HG03045 (cell line): ENCODE measurements at regions not wholly inside any gene's neighbourhood (a gene's known extent, or its start where the extent isn't known, plus 50 kb on each side); places are given as distances from the start of the nearest gene placed in this dataset.

Source experiments
- ATAC-seq: cut with Tn5 transposase; IDR thresholded peaks from one replicate; pipeline ENCODE4 v1.9.1; 2021; ENCODE audit warnings: mild to moderate bottlenecking, moderate library complexity; ENCODE audit not compliant: unreplicated experiment

DNA sequence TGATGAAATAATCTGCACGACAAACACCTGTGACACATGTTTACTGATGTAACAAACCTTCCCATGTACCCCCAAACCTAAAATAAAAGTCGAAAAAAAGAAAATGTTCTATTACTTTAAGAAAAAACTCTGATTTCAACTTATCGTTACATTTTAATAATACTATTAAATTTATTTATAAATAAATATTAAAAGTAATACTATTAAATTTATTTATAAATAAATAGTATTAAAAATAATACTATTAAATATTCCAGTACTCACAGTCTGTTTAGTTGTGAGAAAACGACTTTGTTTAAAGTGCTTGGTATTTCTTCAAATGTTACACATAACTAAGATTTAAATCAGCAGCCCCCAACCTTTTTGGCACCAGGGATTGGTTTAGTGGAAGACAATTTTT lies 471.6 kb upstream of the PRKX start:
- ATAC-seq: no peak

DNA sequence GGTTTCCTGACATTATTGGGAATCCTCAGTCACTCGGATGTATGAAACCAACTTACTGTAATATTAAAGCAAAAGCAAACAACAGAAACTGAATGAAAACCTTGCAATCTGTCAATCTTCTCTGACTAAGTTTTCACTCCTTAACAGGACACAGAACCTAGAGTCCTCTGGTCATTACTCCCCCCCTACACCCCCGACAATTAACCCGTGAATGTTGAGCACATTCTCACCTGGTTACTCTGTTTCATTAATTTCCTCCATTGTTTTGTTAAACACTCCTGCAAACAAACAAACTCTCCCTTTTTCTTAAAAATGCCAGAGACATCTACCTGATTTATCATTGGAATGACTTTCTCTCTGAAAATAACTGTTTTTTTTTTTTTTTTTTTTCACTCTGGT lies 469.0 kb upstream of the PRKX start:
- no peak for ATAC-seq

DNA sequence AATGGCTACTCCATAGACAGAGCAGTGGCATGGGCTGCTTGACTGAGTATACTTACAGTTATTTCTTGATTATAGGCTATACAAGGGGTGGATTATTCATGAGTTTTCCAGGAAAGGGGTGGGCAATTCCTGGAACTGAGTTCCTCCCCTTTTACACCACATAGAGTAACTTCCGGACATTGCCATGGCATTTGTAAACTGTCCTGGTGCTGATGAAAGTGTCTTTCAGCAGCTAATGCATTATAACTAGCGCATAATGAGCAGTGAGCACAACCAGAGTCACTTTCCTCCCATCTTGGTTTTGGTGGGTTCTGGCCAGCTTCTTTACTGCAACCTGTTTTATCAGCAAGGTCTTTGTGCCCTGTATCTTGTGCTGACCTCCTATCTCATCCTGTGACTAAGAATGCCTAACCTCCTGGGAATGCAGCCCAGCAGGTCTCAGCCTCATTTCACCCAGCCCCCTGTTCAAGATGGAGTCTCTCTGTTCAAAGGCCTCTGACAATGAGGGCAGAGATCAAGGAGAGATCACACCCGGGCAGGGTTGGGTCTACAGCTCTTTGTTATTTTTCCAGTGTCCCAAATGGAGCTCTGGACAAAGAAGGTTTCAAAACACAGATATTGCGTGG lies 468.4 kb upstream of the PRKX start:
- ATAC-seq: no peak

DNA sequence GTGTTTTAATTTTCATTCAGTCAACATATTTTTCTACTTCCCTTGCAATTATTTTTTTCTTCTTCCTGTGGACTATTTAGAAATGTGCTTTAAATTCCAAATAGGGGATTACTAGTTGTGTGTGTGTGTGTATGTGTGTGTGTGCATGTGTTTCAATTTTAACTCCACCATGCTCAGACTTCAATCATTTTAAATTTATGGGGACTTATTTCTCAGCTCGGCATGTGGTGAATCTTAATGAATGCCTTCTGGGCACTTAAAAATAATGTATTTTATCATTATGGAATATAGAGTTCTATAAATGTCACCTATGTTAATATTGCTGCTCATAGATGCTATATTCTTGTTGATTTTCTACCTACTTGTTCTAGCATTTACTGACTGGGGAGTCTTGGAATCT lies 465.6 kb upstream of the PRKX start:
- no peak for ATAC-seq

DNA sequence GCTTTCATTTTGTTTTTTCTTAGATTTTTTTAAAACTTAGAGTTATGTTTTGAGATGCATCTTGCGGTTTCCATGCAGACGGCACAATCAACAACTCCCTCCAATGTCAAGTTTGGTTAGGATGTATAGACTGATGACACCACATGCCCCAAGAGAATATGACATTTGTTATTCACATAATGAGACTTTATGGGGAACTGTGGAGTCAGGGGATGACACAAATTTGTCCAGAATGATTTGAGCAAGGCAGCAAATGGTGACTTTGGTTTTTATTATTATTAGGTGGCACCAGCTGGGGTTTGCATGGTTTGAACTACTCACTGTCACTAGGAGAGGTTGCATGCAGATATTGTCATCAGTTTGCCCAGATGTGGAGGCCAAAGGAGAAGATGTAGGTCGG lies 461.8 kb upstream of the PRKX start:
- ATAC-seq: no peak

DNA sequence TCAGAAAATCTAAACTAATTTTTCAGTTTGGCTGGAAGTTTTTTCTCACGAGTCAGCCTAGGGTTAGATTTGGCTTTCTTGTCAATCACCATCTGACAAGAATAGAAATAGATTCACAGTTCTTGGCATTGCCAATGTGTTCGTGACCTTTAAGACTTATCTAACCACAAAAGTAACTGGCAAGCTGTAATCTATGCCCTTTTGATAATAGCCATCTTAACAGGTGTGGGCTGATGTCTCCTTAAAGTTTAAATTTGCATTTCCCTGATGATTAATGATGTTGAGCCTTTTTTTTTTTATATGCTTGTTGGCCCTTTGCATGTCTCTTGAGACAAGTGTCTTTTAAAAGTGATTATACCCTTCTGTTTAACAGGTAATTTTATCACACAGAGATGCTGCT lies 460.3 kb upstream of the PRKX start:
- no peak for ATAC-seq

DNA sequence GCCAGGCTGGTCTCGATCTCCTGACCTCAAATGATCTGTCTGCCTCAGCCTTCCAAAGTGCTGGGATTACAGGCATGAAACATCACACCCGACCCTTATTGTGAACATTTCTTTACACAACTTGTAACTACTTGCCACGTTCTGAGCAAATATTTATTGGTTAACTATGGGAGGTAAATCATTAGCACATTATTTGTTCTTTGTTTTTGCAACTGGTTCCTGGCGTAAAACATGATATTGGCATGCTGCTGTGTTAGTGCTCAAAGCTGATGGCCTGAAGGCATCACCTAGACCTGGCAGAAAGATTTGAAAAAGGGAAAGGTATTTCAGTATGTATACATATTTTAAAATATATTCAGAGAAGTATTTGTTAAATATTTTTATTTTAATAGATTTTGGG lies 438.3 kb upstream of the PRKX start:
- no peak for ATAC-seq

DNA sequence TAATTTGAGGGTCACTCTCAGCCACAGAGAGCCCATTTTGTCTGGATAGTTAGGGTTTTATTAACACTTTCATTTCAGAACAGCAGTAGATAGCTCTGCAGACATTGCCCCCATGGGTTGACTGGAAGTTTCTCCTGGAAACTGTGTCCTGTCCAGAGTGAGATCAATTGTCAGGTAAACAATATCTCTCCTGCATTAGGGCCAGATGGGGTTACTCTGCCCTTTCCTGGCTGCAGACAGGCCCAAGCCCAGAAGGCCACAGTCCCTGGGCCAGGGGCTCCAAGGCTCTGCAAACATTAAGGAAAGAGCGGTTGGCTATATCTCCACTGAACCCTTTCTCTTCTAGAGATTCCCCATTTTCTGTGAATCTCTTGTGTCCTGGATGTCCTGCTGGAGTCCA lies 436.8 kb upstream of the PRKX start:
- no peak for ATAC-seq

DNA sequence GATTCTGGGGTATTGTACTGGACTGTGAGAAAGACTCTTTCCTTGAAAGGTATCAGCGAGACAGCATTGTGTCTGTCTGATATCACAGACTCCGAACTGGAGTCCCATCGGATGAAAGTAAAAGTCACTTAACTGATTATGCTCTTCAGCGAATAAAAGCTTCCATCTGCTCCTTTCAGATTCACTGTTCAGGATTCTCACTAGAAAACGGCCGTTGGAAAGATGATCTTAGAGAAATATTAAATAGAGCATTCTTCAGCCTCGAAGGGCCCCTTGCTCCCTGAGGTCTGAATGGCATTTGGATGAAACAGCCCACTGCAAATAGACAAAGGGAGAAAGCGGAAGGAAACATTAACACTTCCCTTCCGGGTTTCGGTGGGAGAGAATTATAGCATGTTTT lies 416.2 kb upstream of the PRKX start:
- ATAC-seq: no peak

DNA sequence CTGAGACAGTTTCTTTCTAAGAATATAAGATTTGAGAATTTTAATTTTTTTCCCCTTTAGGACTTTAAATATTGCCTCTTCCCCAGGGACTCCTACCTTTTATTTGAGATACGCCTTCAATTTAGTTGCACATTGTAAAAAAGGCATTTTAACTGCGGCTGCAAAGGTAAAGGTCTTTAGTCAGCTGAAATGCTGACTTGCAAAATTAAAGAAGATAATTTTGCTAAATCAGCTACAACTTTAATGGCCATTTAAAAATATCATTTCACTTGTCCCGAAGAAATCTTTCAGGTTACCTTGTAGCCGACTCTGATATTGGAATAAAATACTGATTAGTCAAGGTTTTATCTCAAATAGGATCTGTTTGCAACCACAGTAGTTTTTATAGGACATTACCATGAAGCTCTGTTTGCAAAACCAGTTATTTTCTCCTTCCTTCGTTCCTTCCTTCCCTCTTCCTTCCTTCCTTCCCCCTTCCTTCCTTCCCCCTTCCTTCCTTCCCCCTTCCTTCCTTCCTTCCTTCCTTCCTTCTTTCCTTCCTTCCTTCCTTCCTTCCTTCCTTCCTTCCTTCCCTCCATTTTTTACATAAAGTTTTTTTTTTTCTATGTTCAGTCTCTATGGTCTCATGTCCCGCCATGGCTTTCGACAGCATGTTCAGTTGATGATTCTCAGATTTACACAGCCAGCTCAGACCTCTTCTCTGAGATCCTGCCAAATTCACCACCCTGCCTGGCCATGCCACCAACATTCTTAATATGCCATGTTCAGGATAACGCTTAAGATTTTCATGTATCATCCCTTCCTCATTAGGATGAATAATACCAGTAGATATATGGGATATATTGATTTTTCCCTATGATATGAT lies 405.4 kb upstream of the PRKX start:
- no peak for ATAC-seq

DNA sequence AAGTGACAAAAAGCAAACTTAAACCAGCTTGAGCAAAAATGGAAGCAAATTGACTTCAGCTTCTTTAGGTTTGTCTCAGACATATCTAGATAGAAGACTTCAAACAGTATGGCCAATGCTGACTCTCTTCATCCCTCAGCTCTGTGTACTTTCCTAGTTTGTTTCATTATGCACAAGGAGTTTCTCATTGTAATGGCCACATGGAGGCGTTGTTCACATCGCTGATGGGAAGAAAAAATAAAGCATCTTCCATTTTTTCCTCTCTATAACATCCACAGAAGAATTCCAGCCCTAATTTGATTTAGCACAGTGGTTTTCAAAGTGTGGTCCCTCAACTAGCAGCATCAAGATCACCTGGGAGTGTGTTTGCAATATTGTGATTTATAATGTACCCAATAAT lies 397.5 kb upstream of the PRKX start:
- ATAC-seq: no peak

DNA sequence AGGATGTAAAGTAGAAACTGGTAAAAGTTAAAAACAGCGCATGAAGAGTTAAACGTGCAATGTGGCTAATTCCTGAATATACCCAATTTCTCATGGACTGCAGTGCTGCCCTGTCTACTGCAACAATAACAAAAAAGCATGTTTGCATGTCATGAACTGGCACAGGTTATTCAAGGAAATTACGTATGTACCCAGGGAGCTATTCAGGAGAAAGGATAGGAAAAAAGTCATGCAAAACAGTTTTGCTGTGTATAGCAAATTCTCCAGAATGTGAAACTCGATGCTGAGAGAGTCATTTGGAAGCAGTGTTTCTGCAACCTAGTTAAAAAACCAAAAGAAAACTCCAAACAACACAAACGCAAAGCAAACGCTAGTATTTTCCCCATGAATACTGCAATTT lies 381.5 kb upstream of the PRKX start:
- ATAC-seq: no peak

DNA sequence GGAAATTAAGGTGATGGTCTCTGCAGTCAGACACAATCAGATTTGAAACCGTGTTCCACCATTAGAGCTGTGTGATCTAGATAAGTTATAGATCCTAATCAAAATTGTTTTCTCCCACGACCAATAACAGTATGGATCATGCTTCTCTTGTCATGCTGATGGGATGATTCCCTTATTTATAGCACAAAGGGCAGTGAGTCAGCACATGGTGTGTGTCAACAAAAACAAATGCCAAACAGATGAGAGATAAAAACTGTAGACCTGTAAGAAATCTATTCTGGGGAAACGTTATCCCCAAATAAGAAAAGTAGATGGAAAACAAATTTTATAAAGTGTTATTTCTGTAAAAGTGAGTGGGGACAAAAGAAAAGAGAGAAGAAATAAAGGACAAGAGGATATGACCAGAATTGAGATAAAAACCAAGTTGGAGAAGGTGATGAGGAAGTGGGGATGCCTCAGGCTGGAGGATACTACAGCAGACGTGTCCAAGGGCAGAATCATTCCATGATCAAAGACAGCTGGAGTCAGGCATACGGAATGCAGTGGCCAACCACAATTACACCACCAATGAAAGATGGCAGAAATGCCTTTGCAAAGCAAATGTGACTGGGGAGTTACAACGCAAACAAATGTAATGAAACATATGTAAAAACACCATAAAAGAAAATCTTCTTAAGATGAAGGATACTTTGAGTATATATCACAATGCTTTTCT lies 377.8 kb upstream of the PRKX start:
- ATAC-seq: no peak

DNA sequence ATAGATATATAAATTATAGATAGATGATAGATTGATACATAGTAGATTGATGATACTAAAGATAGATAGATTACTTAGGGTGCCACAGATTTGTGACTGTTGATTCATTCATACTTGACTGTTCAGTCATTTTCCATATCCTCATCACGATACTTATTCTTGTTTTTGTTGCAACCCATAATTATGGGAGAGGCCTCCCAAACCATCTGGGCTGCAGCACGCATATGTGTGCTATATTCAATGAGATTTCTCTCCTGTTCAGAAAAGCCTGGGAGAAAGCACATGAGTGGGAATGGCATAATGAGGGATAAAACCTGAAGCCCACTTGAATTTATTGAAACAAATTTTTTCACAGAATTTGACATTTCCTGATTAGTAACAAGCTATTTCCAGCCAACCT lies 346.4 kb upstream of the PRKX start:
- no peak for ATAC-seq

DNA sequence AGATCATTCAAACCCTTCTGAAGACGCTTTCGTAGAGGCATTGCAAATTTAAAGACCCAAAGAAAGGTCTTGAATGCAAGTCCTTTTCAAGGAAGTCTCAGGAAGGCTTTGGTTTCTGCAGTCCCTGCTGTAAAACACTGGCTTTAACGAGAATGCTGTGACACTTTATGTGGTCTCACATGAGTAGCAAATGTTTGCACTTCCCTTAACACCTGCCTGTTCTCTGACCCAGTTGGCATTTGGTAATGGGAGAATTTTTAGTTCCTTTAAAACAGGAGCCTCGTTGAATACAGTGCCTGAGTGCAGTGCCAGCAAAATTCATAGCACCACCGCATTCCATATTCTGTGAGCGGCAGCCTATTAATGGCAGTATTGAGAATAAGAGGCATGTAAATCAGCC lies 330.5 kb upstream of the PRKX start:
- ATAC-seq: no peak

DNA sequence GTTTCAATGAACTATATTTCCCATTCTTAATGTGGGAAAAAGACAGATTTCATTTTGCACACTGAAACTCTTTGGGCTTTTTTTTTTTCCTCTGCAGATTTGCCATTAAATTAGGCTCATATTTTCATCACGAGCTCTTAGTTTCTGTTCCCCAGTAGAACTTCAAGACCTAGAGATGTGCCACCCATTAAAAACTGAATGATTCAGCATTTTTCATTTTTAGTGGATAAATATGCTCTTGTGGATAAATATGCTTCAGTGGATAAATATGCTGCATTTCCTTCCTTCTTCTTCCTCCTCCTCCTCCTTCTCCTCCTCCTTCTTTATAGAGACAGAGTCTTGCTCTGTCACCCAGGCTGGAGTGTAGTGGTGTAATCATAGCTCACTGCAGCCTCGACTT lies 322.4 kb upstream of the PRKX start:
- ATAC-seq: no peak

DNA sequence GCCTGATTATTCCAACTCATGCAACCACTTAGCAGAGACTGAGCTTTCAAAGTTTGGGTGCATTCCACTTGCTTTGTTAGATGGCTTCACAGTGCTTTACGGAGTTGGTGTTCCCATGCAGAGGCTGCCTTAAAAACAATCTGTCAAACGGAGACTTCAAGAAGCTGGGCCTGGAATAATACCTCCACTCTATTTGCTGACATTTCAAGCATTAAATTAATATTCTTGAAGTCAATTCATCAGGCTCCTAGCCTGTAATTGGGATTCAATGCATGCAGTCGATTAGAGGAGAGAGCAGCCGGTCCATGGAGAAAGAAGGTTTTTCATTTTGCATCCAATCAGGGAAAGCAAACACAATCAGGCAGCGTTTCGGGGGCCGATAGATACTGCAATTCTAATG lies 314.7 kb upstream of the PRKX start:
- ATAC-seq: no peak

DNA sequence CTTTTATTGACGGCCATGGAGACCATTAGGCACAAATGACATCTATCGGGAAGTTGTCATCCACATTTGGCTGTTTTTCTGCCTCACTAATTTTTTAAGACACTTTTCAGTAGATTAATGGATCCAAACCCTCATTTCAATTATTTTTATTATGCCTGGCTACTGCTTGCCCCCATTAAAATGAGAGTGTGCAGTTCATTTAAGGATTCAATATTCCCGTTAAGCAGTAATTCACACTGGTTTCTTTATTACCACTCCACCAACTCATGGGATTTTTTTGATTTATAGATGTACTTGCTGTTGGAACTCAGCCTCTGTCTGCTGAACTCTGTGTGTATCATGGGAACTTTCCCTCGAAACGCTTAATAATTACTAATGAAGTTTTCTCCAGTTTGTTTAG lies 291.8 kb upstream of the PRKX start:
- no peak for ATAC-seq

DNA sequence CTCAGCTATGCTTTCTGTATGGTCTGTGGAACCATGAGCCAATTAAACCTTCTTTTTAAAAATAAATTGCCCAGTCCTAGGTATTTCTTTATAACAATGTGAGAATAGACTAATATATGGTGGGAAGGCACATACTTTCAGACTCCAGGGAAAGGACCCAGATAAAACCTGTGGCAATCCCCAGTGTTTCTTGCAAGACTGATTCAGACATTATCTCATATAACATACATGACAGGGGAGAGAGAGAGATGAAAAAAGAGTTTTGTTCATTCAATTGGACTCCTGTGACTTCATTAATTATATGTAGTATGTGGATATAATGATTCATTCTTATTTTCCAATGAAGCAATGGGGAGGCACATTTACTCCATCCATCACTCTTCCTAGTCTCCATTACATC lies 291.4 kb upstream of the PRKX start:
- no peak for ATAC-seq

DNA sequence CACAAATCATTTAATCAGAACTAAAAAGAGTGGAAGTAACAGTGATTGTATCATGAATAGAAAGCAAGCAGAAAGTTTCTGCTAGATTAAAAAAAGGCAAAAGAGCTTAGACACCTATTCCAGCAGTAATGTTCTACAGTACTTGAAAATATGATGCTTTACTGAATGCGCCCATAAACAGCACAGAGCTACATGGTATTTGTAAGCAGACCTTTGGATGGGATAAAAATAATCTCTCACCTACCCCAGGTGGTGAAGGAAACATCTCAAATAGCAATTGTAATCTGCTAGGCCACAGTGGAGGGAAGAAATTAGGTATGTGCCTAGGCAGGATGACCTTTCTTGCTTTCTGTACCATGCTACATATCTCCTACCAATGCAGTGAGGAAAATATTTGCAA lies 280.9 kb upstream of the PRKX start:
- ATAC-seq: no peak

DNA sequence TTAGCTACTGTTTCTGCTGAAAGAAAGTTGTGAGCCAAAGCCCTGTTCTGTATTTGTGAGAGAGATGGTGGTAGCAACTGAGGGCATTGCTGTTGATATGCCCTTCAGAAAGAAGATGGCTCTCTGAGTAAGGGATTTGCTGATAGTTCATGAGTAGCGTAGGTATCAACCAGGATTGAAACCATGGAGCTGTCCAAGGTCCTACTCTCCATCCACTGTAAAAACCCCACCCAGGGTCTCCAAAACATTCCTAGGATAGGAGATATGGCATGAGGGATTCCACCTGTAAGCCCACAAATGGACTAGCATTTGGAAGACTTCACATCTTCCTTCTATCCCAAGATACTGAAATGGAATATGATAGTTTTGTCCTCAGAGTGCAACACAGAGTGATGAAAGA lies 277.1 kb upstream of the PRKX start:
- no peak for ATAC-seq
